HG03045 (cell line): ENCODE measurements at regions not wholly inside any gene's neighbourhood (a gene's known extent, or its start where the extent isn't known, plus 50 kb on each side); places are given as distances from the start of the nearest gene placed in this dataset.

Experiments used
- ATAC-seq: cut with Tn5 transposase; IDR thresholded peaks from one replicate; pipeline ENCODE4 v1.9.1; 2021; ENCODE audit warnings: mild to moderate bottlenecking, moderate library complexity; ENCODE audit not compliant: unreplicated experiment

DNA sequence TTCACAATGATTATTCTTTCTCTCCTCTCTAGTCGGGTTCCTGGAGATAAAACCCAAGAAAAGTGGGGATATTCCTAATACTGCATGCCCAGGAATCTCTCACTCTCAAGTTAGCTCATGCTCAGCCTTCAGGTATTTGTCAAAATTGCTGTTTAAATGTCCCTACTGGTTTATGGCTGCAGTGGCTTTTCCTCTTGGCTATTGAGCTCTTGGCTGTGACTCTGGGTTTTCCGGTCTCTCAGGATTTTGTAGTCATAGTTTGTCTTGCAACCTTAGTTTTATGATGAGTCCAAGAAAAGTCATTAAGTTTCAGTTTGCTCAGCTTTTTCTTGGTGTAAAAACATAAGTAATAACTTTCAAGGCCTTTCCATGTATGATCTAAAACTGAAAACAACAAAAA, 820.7 kb upstream of the HS6ST1 start:
- ATAC-seq = no peak

DNA sequence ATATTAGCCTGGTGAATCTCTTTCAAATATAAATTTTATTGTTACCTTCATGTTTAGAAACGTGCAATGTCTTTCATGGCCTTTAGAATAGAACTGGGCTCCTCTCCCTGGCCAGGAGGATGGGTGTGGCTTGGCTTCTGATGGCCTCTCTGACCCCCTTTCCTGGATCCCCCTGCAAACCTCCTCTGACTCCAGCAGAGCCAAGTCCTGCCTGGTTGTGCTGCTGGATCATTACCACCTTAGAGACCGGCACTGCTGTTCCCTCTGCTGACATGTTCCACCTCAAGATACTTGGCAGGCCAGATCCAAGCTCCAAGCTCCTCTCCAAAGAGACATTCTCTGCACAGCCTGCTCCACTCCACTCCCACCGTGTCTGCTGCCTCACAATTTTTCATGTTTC, 823.8 kb upstream of the HS6ST1 start:
- ATAC-seq = no peak

DNA sequence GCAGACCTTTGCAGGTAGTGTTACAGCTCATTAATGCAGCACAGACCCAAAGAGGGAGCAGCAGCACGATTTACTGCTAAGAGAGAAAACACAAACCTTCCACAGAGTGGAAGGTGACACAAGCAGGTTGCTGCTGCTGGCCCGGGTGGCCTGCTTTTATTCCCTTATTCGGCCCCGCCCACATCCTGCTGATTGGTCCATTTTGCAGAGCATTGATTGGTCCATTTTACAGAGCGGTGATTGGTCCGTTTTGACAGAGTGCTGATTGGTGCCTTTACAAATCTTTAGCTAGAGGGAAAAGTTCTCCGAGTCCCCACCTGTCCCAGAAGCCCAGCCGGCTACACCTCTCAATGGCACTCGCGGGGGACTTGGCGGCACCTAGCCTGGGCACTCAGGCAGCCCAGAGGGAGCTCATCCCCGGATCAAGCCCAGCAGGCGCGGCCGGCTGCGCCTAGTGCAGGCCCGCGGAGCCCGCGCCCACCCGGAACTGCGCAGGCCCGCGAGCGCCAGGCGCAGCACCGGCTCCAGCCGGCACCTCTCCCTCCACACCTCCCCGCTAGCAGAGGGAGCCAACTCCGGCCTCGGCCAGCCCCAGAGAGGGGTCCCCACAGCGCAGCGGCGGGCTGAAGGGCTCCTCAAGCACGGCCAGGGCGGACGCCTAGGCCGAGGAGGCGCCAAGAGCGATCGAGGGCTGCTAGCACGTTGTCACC, 825.6 kb upstream of the HS6ST1 start:
- no peak for ATAC-seq

DNA sequence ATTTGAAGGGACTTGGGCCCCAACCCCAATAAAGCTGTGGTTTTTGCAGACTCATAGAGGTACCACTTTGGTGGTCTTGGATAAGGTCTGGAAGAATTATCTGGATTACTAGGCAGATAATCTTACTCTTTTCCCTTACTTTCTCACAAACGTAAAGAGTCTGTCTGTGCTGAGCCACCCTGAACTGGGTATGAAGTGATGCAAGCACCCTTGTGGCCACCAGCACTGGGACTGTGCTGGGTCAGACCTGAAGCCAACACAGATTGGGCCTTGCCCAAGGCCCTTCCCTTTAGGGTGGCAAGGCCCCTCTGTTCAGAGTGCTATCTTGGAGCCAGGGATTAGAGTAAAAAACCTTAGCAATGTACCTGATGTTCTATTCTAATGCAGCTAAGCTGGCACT, 827.0 kb upstream of the RAB6C start:
- ATAC-seq = no peak

DNA sequence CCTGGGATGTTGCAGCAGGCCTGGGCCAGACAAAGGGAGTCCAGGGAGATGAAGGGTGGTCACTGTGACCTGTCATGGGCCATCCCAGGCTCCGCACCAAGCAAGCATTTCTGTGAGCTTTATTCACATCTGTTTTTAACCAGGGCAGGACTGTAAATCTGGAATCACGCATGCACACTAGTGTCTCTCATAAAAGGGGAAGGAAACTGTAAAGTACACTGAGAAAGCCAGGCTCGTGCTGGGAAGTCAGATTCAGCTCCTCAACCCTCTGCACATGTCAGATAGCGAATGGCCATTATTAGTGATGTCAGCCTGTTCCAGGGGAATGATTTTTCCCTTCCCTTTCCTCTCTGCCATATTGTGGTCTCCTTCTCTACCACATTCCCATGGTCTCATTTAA, 818.6 kb upstream of the RAB6C start:
- no peak for ATAC-seq

DNA sequence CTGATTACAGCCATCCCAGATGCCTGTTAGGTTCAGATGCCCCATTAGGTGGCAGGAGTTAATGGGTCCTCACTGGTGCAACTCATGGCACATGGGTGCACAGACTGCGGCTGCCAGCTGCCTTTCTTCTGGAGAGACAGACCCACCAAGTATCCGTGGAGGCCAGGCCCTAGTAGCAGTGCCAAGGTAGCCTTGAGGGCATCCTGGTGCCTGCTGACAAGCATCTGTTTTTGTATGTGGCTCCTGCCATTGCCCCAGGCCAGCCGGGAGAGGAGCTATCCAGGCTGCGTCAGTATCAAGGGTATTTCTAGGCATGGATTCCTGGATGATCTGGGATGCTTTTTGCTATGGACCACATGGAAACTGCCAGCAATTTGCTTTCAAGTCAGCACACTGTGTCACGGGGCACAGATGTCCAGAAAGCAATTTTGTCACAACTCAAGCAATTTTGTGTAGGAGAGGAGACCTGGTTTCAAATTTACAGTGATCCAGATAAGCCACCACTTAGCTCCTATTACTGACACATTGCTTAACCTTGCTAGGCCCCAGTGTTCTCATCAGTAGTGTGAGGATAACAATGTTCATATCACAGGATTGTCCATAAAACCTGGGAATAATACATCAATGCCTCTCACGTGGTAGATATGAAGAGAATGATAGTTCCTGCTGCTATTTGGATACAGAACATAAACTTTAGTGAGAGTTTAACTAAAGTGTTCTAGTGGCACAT, 815.1 kb upstream of the RAB6C start:
- ATAC-seq = no peak

DNA sequence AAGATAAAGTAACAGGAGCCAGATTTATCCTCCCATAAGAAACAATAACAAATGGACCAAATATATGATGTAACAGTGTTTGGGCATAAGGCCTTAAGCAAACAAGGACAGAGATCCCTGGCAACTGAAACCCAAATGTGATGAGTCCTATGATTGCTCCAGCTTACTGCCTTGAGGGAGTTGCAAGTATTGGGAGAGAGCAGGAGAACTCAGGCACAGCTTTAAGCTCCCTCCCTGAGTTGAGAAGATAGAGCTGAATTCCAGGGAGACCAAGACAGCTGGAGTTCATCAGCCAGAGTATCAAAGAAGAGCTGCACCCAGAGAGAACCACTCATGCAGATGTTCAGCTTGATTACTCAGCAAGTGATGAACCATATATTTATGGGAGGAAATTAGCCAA, 814.5 kb upstream of the RAB6C start:
- ATAC-seq = no peak

DNA sequence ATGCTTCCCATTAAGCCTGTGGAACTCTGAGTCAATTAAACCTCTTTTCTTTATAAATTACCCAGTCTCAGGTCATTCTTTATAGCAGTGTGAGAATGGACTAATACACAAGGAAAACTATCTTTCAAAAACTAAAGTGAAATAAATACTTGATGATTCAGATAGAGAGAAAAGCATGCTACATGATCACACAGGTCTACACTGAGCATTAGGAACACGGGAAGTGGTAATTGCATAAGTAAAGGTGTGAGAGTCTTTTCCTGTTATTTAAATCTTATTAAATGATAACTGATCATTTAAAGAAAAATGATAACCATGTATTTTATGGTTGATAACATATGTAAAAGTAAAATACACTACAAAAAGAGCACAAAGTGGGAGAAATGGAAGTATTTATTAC, 812.0 kb upstream of the RAB6C start:
- no peak for ATAC-seq

DNA sequence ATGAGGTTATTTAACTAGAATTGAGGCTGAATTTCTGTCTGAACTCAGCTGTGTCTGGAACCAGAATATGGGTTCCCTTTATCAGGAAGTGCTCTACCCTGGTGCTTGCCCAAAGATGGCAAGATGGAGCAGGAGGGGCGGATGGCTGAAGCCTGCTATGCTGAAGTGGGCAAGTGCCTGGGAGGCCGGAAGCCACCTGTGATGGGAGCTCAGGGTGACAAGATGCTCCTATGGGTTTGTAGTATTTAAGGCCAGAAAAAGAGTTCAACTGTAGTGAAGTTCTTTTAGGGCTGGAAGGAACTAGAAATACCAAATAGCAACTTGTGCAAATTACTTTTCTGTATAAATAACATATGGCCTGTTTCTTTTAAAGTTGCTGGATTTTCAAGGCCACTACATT, 808.9 kb upstream of the RAB6C start:
- no peak for ATAC-seq

DNA sequence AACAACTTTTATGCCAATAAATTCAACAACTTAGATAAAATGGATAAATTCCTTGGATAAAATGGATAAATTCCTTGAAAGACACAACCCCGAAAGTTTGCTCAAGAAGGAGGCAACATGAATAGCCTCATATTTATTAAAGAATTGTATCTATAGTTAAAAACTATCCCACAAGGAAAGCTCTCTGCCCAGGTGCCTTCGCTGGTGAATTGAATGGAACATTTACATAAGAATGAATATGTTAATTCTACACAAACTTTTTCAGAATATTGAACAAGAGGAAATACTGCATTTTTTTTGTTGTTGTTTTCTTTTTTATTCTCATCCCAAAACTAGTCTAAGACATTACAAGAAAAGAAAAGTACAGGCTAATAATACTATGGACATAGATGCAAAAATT, 805.3 kb upstream of the RAB6C start:
- ATAC-seq = no peak

DNA sequence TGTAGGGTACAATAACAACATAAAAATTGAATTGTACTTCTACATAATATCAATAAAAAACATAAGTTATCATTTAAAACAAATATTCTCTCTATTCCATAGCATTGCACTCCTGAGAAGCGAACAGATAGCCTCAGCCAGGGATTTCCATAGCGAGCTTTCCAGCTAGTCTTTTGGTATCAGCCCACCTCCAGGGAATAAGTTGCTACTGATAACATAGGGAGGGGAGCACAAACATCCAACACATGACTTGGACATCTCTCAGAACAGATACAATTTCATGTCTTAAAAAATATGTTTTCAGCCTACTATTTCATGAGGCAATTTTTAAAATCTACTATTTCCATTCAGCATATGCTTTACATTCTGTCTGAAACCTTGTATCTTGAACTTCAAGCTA, 804.4 kb upstream of the RAB6C start:
- ATAC-seq = no peak

DNA sequence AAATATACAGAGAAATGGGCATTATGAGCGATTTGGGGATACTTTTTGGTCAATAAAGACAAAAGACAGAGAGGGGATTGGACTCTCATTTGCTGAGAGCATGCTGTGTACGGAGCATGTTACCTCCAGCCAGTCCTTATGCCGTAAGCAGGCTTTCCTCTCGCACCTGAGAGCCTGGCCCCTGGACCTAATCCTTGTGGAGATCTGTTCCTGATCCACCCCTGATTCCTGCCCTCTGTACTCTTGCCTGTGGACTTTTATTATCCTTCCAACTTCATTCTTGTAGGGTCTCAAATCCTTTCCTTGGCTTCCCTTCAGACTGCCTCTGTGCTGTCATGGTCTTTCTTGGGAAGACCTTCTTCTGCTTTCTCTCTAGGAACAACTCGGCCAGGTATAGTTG, 803.1 kb upstream of the RAB6C start:
- no peak for ATAC-seq

DNA sequence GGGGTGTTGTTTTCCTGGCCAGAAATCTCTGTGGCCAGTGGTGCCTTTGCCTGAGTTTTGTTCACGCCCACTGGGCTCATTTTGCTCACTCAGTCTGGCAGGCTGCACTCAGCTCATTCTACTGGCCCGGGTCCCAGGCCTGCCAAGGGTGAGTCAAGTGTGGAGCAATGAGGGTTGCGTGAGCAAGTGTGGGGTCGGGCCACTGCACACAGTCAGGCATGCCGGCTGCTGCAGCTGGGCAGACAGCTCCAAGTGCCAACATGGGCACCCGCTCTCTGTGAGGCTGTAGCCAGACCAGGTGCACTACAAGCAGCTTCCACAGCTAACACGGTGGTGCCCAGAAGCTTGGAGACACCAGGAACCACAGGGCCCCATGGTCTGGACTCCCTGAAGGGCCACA, 801.1 kb upstream of the RAB6C start:
- ATAC-seq = no peak

DNA sequence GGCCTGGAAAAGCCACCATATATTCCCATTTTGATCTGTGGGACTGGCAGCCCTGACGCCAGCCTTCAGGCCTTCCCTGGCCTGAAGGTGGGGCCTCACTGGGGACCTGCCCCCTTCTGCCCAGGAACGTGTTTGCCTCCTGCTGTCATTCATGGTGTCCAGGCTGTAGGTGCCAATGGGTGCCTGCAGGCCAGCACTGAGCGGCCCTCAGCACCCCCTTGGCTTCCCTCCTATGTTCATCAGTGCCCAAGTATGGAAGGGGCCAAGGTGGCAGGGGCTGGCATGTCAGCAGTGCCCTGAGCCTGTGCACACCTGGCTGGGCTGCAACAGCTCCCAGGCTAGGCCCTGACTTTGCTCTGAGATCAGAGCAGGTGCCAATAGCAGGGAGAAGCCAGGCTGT, 800.3 kb upstream of the RAB6C start:
- ATAC-seq = no peak

DNA sequence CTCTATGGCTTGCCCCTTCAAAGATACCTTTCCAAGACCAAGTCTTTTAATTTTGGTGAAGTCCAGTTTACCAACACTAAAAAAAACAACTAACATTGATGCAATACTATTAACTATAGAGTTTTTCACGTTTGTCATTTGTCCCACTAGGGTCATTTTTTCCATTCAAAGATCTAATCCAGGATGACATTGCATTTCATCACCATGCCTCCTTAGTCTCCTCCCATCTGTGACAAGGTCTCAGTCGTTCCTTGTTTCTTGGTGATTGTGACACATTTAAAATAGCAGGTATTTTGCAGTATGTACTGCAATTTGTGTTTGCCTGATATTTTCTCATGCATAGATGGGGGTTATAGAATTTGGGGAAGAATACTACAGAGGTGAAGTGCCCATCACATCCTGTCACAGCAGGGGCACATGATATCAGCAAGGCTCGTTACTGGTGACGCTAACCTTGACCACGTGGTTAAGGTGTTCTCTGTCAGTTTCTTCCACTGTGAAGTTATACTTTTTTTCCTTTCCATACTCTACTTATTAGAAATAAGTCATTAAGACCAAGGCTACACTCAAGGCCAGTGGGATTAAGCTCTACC, 799.2 kb upstream of the RAB6C start:
- no peak for ATAC-seq

DNA sequence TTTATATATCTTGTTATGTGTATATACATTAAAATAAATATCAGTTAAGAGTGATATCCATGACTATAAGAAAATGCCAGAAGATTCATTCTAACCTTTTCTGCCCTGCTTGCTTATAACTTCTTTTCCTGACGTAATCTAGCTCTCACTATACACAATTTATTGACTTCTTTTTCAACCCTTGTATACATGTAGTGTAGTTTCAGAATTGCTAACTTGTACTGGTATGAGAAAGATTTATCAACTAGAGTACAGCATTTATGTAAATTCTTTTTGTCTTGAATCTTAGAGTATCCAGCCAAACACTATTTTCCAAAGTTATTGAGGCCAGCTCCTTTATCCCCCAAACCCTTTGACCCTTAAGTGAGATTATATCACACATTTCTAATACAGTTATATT, 798.0 kb upstream of the RAB6C start:
- ATAC-seq = no peak

DNA sequence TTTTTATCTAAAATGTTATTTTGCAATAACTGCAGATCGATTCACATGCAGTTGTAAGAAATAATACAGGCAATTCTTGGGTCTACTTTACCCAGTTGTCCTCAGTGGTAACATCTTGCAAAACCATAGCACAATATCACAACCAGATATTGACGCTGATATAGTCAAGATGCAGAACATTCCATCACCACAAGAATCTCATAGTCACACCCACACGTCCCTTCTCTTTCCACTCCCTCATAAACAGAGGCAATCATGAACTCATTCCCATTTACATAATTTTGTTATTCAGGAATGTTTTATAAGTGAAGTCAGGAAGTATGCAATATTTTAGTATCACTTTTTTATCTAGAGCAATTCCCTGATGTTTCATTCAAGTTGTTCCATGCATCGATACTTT, 797.5 kb upstream of the RAB6C start:
- no peak for ATAC-seq

DNA sequence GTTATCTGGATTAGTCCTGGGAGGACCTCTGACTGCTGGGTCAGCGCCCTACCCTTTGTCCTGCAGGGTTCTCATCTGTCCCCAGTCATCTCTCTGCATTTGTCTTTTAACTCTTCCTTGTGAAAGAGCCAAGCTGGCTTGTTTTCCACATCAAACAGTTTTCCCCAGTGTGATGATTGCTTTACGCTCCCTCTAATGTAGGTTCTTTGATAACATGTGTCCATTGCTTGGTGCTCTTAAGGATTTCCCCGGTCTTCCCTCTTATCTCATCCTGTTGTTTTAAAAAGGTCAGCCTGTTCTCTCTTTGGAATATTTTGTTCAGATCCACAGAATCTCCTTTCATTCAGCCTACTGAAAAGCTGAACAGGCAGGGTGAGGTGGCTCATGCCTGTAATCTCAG, 792.1 kb upstream of the RAB6C start:
- ATAC-seq = no peak

DNA sequence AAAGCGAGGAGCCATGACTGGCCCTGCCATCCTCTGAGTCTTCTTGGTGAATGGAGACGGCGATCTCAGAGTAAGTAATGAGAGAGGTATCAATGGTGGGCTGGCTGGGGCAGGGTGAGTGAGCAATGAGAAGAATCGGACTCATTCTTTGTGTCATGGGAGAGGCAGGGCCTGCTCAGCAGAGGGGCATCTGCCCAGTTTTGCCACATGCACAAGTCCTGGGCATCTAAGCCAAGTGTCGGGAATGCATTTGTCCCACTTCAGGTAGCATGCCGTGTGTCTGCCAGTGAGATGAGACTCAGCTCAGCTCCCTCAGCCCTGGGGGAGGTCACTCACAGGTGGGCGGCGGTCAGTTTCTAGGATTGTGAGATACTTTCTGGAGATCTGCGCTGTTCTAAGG, 791.0 kb upstream of the RAB6C start:
- ATAC-seq = no peak

DNA sequence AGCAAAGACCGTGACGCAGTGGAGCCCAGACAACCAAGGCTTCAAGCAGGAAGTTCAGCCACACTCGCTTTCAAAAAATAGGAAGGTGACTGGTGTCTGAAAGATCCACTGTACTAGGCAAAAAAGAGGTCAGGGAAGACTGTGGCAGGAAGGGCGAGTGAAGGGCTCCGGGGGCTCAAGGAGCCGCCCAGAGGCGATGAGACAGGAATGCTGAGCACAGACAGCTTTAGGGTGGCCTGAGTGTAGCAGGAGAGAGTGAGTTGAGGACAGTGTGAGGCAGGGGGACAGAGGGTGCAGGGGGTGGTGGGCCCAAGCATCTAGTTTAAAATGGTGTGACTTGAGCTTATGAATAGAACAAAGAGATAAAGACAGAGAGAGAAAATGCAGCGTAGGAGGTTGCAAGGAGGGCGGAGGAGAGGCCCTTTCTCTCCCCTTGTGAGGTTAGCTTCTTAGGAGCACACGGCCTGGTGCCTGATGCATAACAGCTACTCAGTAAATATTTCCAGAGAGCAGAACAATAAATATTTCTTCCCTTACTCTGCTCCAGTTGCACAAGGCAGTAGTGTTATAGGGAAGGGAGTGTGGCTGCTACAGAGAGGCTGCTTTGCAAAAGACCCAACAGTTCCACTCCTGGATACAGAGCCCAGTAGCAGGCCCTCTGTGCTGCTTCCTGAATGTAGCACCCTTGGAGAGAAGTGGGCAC, 789.7 kb upstream of the RAB6C start:
- no peak for ATAC-seq

DNA sequence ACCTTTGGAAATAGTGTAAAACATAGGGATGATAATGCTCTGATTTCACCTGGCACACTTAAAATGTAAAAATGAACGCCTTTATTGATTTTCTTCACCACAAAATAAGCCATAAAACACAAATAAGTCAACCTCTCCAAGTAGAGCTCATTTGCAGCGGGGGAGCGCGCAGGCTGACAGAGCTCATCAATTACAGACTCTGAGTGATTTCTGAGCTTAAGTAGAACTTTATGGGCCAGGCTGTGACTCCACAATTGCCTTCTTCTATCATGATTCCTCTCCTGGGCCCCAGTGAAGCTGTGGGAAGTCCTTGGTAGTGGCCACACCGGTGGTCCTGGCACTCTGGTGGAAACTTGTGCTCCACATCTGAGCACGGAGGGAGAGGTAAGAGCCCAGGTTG, 789.0 kb upstream of the RAB6C start:
- ATAC-seq = no peak

DNA sequence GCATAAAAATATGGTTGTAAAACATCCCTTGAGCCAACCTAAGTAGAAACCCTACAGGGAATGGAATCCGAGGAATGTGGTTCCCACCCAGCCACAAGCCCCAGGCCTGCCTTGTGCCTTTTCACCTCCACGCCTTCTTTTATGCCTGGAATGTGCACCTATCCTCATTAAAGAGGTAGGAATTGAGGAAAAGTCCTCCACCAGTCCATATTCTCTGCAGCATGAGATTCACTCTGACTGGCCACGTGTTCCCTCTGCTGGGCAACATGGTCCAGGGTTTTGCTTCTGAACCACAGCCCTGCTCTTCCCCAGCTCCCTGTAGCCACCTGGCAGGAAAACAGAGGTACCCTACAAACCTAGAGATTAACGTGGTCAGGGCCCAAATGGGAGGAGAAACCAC, 787.9 kb upstream of the RAB6C start:
- ATAC-seq = no peak
